ENCODE measurements at regions not wholly inside any gene's neighbourhood (a gene's known extent, or its start where the extent isn't known, plus 50 kb on each side); places are given as distances from the start of the nearest gene placed in this dataset.

DNA sequence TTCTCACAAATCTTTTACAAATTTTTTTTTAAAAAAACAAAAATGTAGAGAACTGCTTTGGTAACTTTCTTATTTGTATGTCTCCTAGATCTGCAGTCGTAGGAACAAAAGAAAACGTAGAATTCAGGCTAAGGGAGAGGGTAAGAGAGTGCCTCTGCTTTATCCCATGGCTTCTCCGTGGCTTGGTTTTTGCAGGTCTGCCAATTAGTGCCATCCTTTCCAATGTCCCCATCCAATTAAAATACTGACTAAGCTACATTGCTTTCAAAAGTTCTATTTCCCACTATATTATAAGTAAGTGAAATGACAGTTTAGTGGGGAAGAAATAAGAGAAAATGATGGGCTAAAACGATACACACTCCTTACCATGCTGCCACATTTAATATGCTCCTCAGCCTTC lies 209.3 kb downstream of the CRPPA start:
- Histone ChIP-seq H3K4me2 (ENCODE audit: low read length) (no peak overlapping the region), H3F3A (ENCODE audit: control insufficient read depth, insufficient read depth) (no peaks in the 10 kb centered on the region), H3K79me2 (ENCODE audit: control insufficient read depth, low read length) (no peaks in the 10 kb centered on the region), H3K4me3 (ENCODE audit: low read length) (no peak overlapping the region), H3K9me3 (ENCODE audit: control insufficient read depth, insufficient read depth, low read length) (no peaks in the 10 kb centered on the region), H3K27ac (ENCODE audit: low read depth, low read length) (no peak overlapping the region), H3K27me3 (ENCODE audit: control insufficient read depth, low read length) (no peaks in the 10 kb centered on the region), H3K36me3 (ENCODE audit: control insufficient read depth, low read length) (no peaks in the 10 kb centered on the region), H3K9me2 (replicated peaks; ENCODE audit: control insufficient read depth, low read length) (no peaks in the 10 kb centered on the region), H3K4me1 (ENCODE audit: control insufficient read depth, low read length) (no peaks in the 10 kb centered on the region), H4K20me1 (ENCODE audit: control insufficient read depth, insufficient read depth, low read depth, low read length) (no peaks in the 10 kb centered on the region)
- TF ChIP-seq CTCF (IDR thresholded peaks at IDR 0.05; ENCODE audit: low read depth, low read length, poor library complexity, severe bottlenecking): no peak
- no peak for TF ChIP-seq EZH2phosphoT487 (IDR thresholded peaks at IDR 0.05; ENCODE audit: borderline replicate concordance, low read length)

DNA sequence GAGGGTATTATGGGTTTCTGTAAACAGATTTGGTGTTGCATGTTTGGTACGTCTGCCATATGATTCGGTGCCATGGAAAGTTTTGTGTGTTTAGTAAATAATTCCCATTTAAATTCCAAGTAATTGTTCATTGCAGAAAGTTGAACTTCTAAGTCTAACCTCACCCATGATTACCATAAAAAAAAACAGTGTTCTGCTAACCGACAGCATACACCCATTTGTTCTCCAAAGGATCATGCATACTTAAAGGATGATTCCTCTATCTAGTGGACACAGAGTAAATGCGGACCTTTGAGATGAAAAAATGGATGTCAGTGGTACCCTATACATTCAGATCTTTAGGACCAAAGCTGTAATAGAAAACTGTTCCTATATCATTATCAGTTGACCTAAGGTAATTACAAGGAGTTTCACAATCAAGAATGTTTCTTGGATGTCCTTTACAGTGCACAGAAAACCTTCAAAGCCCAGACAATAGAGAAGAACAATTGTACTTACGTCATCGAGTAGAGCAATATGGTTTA lies 209.9 kb downstream of the CRPPA start:
- Histone ChIP-seq H3F3A (ENCODE audit: control insufficient read depth, insufficient read depth) (no peaks in the 10 kb centered on the region), H3K27me3 (ENCODE audit: control insufficient read depth, low read length) (no peaks in the 10 kb centered on the region), H3K4me3 (ENCODE audit: low read length) (no peak overlapping the region), H3K9me3 (ENCODE audit: control insufficient read depth, insufficient read depth, low read length) (no peaks in the 10 kb centered on the region), H4K20me1 (ENCODE audit: control insufficient read depth, insufficient read depth, low read depth, low read length) (no peaks in the 10 kb centered on the region), H3K79me2 (ENCODE audit: control insufficient read depth, low read length) (no peaks in the 10 kb centered on the region), H3K4me1 (ENCODE audit: control insufficient read depth, low read length) (no peaks in the 10 kb centered on the region), H3K27ac (ENCODE audit: low read depth, low read length) (no peak overlapping the region), H3K9me2 (replicated peaks; ENCODE audit: control insufficient read depth, low read length) (no peaks in the 10 kb centered on the region), H3K36me3 (ENCODE audit: control insufficient read depth, low read length) (no peaks in the 10 kb centered on the region), H3K4me2 (ENCODE audit: low read length) (no peak overlapping the region)
- TF ChIP-seq EZH2phosphoT487 (IDR thresholded peaks at IDR 0.05; ENCODE audit: borderline replicate concordance, low read length) (no peak), CTCF (IDR thresholded peaks at IDR 0.05; ENCODE audit: low read depth, low read length, poor library complexity, severe bottlenecking) (no peak)

DNA sequence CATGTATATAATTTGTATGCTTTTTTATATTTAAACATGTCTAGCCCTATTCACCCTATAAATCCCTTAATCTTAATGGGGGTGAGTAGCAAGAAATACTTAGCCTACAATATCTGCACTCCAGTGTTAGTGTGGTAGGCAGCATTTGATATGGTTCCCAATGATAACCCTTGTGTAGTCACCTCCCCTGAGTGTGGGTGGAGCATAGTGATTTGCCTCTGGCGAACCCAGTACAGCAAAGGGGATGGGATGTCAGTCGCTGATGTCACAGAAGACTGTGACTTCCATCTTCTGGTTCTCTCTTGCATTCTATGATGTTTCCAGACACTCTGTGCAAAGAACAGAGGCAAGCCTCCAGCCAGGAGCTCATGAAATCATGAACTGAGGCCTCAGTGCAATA lies 211.2 kb downstream of the CRPPA start:
- H3K36me3 ChIP-seq (ENCODE audit: control insufficient read depth, low read length): no peaks in the 10 kb centered on the region
- H3K4me2 ChIP-seq (ENCODE audit: low read length): no peak overlapping the region
- no peaks in the 10 kb centered on the region for H3K27me3 ChIP-seq (ENCODE audit: control insufficient read depth, low read length)
- no peaks in the 10 kb centered on the region for H3K4me1 ChIP-seq (ENCODE audit: control insufficient read depth, low read length)
- no peaks in the 10 kb centered on the region for H3F3A ChIP-seq (ENCODE audit: control insufficient read depth, insufficient read depth)
- no peak for TF ChIP-seq EZH2phosphoT487 (IDR thresholded peaks at IDR 0.05; ENCODE audit: borderline replicate concordance, low read length)
- TF ChIP-seq CTCF (IDR thresholded peaks at IDR 0.05; ENCODE audit: low read depth, low read length, poor library complexity, severe bottlenecking): no peak
- H4K20me1 ChIP-seq (ENCODE audit: control insufficient read depth, insufficient read depth, low read depth, low read length): no peaks in the 10 kb centered on the region
- H3K9me2 ChIP-seq (replicated peaks; ENCODE audit: control insufficient read depth, low read length): no peaks in the 10 kb centered on the region
- no peaks in the 10 kb centered on the region for H3K9me3 ChIP-seq (ENCODE audit: control insufficient read depth, insufficient read depth, low read length)
- H3K27ac ChIP-seq (ENCODE audit: low read depth, low read length): no peak overlapping the region
- H3K4me3 ChIP-seq (ENCODE audit: low read length): no peak overlapping the region
- no peaks in the 10 kb centered on the region for H3K79me2 ChIP-seq (ENCODE audit: control insufficient read depth, low read length)

All from DOHH2 (cell line).